A673 (cell line): ENCODE measurements at regions not wholly inside any gene's neighbourhood (a gene's known extent, or its start where the extent isn't known, plus 50 kb on each side); places are given as distances from the start of the nearest gene placed in this dataset.

Source experiments
- CTCF ChIP-seq: fragments of 300-800, 200-600 bp; sonication (generic); conservative IDR thresholded peaks from 2 replicates; pipeline ENCODE4 v1.5.1; 2017; ENCODE audit warnings: low read depth, mild to moderate bottlenecking, antibody characterized with exemption, low read length, moderate library complexity, mixed read lengths
- EZH2 ChIP-seq: fragments of 200-600 bp; sonication (generic); IDR thresholded peaks from 2 replicates; pipeline ENCODE4 v1.6.1; 2017; ENCODE audit warnings: borderline replicate concordance, low read depth, mild to moderate bottlenecking, mixed read lengths, antibody characterized with exemption, low read length; ENCODE audit not compliant: poor library complexity, severe bottlenecking

- no peak for TF ChIP-seq CTCF
- no peak for TF ChIP-seq EZH2
These were observed 75.2 kb upstream of the GADD45A start for GRCh38 chr1:67609577-67610341.
